KOPT-K1 (cell line): ENCODE measurements at regions not wholly inside any gene's neighbourhood (a gene's known extent, or its start where the extent isn't known, plus 50 kb on each side); places are given as distances from the start of the nearest gene placed in this dataset.
"Not testable (repeated sequence)": the region's sequence is repeated elsewhere in the genome, so short reads cannot be mapped to it uniquely, and the experiment has no call there.

Source experiments
- H3K27ac ChIP-seq: fragments of 200-600 bp; sonication (generic); 2 replicates; pipeline ENCODE4 v1.5.1; 2016; ENCODE audit warnings: antibody characterized with exemption, mild to moderate bottlenecking, low read depth, low read length; ENCODE audit not compliant: poor library complexity, severe bottlenecking
- H3K36me3 ChIP-seq: fragments of 200-600 bp; sonication (generic); 2 replicates; pipeline ENCODE4 v1.5.1; 2017; ENCODE audit warnings: antibody characterized with exemption, mild to moderate bottlenecking, low read length, moderate library complexity; ENCODE audit not compliant: insufficient read depth
- H3K9me3 ChIP-seq: fragments of 200-600 bp; sonication (generic); 2 replicates; pipeline ENCODE4 v1.5.1; 2017; ENCODE audit warnings: antibody characterized with exemption, low read length, mild to moderate bottlenecking; ENCODE audit not compliant: insufficient read depth, poor library complexity, severe bottlenecking

DNA sequence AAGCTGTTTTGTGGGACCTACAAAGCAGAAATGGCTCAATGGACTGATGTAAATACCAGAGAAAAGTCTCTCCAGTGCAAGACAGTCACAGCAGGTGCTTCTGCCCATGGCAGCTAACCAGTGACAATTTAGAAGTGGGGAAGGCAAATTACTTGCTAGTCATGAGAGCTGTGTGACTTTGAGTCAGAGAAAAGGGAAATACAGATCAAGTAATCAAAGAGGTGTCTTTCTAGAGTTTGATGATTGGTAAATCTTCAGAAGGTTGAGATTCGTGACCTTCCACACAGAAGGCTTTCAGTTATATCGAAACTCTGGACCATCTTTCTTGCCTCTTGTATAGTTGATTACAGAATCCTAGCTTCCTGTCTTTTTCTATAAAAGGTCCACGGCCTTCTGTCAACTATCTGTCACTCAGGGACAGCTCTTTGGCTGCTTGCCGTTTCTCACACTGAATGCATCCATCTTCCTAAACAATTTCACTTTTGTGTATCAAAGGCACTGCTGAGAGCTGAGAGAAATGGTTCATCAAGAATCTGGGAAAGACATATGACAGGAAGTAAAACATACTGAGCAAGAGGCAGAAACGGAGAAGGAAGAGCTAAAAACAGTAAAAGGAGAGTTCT lies 993.9 kb upstream of the ACO1 start:
- Histone ChIP-seq H3K9me3 (no peaks in the 10 kb centered on the region), H3K27ac (no peak overlapping the region), H3K36me3 (no peaks in the 10 kb centered on the region)

DNA sequence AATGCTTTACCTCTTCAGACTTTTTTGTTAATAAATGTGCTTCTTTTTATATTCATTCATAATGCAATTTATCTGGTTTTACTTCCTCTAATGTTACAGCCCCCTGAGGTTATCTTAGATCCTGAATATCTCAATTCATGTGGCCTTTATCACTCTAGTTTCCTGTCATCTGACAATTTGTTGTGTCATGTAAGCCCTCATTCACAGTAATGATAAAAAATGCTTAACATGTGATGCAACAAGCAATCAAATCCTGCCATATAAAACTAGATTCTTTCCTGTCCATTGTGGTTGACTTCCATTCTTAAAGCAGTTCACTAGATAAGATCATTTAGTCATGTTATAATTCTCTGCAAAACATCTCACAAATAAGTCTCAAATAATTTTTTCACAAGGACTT lies 991.2 kb upstream of the ACO1 start:
- no peaks in the 10 kb centered on the region for H3K9me3 ChIP-seq
- no peaks in the 10 kb centered on the region for H3K36me3 ChIP-seq
- H3K27ac ChIP-seq, result no peak overlapping the region

DNA sequence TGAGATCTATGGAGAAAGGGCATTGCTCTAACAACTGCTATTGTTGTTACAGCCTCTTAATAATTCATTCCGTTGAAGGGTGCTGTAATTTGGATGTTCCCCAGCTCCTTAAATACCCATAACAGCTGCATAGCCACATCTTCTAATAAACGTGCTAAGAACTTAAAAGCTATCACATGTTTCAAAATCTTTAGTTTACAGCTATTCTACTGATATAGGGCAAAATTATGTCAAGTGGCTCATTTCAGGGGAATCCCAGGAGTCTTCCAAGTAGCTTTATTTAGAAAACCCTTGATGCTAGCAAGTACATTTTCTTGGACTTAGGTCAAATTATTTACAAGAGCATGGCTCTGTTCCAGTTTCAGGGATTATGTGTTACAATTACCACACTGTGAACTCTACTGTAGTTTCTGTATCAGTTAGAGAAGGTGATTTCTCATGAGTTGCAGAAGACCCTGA lies 990.4 kb upstream of the ACO1 start:
- no peaks in the 10 kb centered on the region for H3K36me3 ChIP-seq
- no peak overlapping the region for H3K27ac ChIP-seq
- no peaks in the 10 kb centered on the region for H3K9me3 ChIP-seq

DNA sequence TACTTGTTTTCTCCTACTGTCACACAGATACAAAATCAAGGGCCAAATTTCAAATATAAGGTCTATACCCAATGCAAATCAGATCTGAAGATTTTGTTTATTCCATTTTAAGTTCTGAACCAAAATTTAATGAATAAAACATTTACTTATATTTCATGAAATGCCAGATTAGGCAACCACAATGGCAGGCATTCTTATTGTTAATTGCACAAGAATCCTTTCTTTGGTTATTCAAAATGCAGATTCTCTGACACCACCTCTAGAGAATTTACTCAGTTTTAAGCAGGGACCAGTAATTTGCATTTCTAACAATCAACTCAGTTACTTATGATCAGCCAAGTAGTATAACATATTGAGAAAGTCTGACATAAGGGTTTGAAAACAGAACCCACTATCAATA lies 972.4 kb upstream of the ACO1 start:
- H3K36me3 ChIP-seq, result no peaks in the 10 kb centered on the region
- no peak overlapping the region for H3K27ac ChIP-seq
- H3K9me3 ChIP-seq, result no peaks in the 10 kb centered on the region

DNA sequence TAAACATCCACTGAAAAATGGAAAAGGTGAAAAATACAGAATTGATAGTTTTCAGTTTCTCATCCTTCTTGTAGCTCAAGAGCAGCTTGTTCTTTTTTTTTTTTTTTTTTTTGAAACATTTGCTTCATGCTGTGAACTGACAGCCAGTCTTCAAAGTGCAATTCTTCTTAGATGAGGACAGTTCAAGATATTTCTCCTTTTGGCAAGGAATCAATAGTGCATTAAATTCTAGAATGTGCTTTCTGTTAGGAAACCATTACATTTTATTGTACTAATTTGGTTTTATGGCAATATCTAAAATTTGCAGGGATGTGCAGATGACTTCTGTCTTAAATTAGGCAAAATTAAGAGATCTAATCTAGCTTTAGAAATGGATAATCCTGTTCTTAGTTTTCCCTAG lies 969.3 kb upstream of the ACO1 start:
- Histone ChIP-seq H3K9me3 (no peaks in the 10 kb centered on the region), H3K27ac (no peak overlapping the region), H3K36me3 (no peaks in the 10 kb centered on the region)

DNA sequence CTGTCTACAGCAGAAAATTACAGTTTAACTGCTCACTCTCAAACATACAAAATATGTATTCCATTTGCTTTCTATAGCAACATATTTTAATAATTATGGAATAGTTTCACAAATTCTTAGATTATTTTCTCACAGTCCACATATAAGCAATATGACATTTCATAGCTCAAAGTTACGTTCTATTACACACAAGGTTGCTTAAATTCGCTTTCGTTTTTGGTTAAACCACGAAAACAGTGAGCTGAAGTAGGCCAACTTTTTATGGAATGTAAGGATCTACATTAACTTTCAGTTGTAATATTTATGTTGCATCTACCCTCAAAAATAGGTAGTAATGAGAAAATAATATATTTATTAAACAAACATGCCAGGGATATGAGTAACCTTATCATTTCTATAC lies 966.0 kb upstream of the ACO1 start:
- no peaks in the 10 kb centered on the region for H3K36me3 ChIP-seq
- H3K9me3 ChIP-seq, result no peaks in the 10 kb centered on the region
- H3K27ac ChIP-seq, result no peak overlapping the region

DNA sequence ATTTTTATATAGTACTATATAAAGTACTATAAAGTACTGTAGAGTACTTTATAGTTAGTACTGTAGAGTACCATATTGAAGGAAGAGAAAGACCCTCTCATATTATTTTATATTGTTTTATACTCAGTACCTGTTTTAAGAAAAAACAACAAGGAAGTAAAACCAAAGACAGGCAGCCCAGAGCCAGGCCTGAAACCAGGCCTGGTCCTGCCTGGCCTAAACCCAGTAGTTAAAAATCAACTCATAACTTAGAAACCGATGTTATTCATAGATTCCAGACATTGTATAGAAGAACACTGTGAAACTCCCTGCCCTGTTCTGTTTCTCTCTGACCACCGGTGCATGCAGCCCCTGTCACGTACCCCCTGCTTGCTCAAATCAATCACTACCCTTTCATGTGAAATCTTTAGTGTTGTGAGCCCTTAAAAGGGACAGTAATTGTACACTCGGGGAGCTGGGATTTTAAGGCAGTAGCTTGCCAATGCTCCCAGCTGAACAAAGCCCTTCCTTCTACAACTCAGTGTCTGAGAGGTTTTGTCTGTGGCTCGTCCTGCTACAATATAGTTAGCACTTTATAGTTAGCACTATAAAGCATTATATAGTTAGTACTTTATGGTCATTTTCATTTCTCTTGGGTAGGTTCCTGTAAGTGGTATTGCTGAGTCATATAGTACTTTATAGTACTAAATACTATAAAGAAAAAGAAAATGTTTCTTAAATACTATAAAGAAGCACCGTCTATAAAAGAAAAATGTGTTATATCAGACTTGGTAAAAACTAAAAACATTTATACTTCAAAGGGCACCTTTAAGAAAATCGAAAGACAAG lies 940.6 kb upstream of the ACO1 start:
- H3K36me3 ChIP-seq, H3K27ac ChIP-seq, H3K9me3 ChIP-seq: not testable (repeated sequence)

DNA sequence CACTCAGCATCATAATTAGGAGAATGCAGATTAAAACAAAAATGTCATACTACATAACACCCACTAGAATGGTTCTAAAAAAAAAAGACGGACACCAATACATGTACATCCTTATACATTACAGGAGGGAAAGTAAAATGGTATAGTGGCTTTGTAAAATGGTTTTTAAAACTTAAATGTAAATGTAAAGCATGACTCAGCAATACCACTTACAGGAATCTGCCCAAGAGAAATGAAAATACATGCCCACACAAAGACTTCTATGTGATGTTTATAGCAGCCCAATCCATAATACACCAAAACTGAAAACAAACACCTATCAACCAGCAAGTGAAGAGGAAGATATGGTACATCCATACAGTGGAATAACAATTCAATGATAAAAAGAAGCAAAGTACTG lies 939.1 kb upstream of the ACO1 start:
- no peak overlapping the region for H3K27ac ChIP-seq
- no peaks in the 10 kb centered on the region for H3K36me3 ChIP-seq
- no peaks in the 10 kb centered on the region for H3K9me3 ChIP-seq

DNA sequence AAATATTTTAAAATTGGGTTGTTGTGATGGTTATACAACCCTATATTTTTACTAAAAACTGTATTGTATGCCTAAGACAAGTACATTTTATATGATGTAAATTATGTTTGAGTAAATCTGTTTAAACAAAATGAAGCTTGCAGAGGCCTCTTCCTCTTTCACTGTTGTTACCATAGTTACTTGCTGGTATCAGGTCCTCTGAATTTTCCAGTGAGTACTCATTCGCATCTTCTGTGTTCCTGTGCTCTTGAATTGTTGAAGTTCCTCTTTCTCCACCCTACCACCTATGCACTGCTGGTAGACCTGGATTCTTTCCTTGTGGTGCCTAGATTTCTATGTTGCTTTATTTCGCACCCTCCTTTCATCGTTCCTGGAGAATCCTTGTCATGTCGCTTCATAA lies 938.5 kb upstream of the ACO1 start:
- no peaks in the 10 kb centered on the region for H3K9me3 ChIP-seq
- no peak overlapping the region for H3K27ac ChIP-seq
- no peaks in the 10 kb centered on the region for H3K36me3 ChIP-seq

DNA sequence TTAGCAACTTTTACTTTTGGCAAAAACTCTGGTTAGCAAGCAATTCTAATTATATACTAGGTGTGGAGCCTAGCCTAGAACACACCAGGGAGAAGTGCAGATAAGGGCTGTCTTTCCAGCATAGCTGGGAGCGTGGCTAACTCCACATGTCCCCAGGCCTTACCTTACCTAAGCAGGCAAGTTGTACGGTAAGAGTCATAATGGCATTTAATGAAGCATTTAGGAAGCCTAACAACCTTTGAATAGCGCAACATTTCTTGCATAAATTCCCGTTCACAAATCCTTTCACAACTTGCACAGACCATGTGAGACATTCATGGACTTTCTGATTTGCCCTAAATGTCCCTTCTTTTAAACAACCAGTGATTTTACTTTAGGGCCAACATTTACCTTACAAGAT lies 917.4 kb upstream of the ACO1 start:
- Histone ChIP-seq H3K27ac (no peak overlapping the region), H3K9me3 (no peaks in the 10 kb centered on the region), H3K36me3 (no peaks in the 10 kb centered on the region)

DNA sequence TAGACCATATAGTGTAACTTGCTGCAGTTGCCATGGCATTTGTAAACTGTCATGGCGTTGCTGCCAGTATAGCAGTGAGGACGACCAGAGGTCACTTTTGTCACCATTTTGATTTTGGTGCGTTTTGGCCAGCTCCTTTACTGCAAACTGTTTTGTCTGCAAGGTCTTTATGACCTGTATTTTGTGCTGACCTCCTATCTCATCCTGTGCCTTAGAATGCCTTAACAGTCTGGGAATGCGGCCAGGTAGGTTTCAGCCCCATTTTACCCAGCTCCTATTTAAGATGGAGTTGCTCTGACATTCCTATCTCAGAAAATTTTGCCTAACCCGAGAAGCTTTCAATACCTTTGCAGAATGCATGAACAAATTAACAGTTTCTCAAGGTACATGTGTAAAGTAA lies 914.4 kb upstream of the ACO1 start:
- H3K9me3 ChIP-seq, result no peaks in the 10 kb centered on the region
- no peak overlapping the region for H3K27ac ChIP-seq
- no peaks in the 10 kb centered on the region for H3K36me3 ChIP-seq

DNA sequence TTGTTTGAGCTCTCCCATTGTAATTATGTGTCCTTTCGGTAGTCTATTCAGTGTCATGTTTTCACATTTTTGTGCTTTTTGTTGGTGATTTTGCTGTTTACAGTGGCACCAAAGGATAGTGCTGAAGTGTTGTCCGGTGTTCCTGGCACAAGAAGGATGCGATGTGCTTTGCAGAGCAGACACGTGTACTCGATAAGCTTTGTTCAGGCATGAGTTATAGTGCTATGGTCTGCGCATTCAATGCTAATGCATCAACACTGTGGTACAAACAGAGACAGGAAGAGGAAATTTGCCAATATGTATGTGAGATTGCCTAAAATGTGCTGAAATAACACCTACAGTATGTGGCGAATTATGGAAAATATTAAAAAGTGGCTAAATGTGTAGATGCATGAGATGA lies 913.4 kb upstream of the ACO1 start:
- no peaks in the 10 kb centered on the region for H3K9me3 ChIP-seq
- H3K27ac ChIP-seq, result no peak overlapping the region
- H3K36me3 ChIP-seq, result no peaks in the 10 kb centered on the region

DNA sequence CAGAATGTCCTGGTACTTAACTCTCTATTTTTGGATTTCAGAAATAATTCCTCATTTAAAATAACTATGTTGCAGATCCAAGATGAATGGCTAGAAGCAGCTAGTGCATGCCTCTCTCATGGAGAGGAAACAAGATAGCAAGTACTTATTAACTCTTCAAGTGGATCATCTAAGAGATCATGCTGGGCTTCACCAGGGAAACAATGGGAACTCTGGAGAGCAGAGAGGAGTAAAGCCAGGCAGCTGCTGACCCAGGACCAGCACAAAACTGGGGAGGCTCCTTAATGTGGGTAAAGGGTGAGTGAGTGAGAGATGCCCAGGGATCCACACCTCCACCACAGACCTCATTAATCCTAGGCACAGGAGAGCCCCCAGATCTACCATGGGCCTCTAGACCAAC lies 897.8 kb upstream of the ACO1 start:
- no peak overlapping the region for H3K27ac ChIP-seq
- no peaks in the 10 kb centered on the region for H3K9me3 ChIP-seq
- no peaks in the 10 kb centered on the region for H3K36me3 ChIP-seq

DNA sequence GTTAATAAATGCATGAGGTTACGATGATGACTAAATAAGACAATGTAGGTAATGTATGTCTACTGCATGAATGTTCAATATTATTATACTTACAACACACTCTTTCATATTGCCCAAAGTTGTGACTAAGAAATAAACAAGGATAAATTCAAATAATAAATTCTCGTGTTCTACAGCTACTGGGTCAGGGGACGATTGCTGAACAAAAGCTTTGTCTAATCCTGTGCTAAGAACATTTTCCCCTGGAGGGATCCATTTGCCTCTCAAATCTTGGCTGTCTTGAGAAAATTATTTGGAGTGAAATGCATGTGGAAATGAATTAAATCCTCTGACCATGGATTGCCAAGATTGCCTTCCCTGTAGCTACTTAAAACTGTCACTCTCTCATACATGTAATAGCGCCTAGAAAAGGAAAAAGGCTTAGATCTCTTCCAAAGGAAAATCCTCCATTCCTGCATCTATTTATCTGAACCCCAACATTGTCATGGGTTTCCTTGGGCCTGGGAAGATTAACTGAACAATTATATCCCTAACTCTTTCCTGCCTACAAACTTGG lies 893.8 kb upstream of the ACO1 start:
- Histone ChIP-seq H3K9me3 (no peaks in the 10 kb centered on the region), H3K27ac (no peak overlapping the region), H3K36me3 (no peaks in the 10 kb centered on the region)

DNA sequence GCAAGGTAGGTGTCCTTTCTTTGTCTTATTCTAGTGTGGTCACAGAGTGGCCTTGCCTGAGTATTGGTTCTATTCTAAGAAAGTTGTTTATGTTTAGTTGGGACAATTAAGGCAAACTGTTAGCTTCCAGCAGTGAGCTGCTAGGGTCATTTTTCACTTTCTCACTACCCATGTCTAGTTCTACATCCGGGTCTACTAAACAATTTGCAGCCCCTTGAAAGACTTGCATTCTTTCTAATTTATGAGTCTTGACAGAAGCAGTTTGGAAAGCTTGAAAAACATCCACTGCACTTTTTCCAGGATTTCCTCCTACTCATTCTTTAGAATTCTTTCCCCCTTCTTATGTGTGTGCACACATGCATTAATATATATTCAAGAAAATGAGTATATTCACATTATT lies 892.2 kb upstream of the ACO1 start:
- Histone ChIP-seq H3K36me3 (no peaks in the 10 kb centered on the region), H3K9me3 (no peaks in the 10 kb centered on the region), H3K27ac (no peak overlapping the region)

DNA sequence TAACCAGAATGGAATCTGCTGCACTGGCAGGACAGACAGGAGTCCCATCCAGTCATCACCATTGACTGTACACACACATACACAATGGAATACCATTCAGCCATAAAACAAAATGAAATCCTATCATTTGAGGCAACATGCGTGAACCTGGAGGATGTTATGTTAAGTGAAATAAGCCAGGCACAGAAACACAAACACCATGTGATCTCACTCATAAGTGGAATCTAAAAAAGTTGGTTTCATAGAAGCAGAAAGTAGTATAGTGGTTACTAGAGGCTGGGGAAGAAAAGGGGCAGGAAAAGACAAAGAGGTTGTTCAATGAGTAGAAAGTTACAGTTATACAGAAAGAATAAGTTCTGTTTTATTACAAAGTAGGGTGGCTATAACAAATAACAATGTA lies 884.0 kb upstream of the ACO1 start:
- H3K36me3 ChIP-seq, result no peaks in the 10 kb centered on the region
- H3K9me3 ChIP-seq, result no peaks in the 10 kb centered on the region
- no peak overlapping the region for H3K27ac ChIP-seq
